GM19351 (cell line): ENCODE measurements at regions not wholly inside any gene's neighbourhood (a gene's known extent, or its start where the extent isn't known, plus 50 kb on each side); places are given as distances from the start of the nearest gene placed in this dataset.
"Not testable (repeated sequence)": the region's sequence is repeated elsewhere in the genome, so short reads cannot be mapped to it uniquely, and the experiment has no call there.

Experiments used
- ATAC-seq: cut with Tn5 transposase; IDR thresholded peaks from one replicate; pipeline ENCODE4 v1.9.1; 2021; ENCODE audit warnings: mild to moderate bottlenecking, moderate library complexity; ENCODE audit not compliant: unreplicated experiment

DNA sequence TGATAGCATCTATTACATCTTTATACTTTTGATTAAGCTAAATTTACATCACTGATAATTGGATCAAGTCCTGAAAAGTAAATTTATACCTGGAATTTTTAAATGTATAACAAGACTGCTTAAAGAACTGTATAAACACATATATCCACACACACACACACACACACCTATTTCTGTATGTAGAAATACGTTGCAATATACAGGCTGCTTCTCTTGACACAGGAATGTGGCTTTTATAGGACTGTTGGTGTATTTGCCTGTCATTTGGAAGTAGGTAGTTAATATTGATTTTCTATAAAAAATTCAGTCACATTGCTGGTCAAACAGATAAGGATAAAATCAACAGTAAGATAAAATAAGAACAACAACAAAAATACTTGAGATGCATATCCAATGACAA is 708.5 kb upstream of the RAG2 start:
- no peak for ATAC-seq

DNA sequence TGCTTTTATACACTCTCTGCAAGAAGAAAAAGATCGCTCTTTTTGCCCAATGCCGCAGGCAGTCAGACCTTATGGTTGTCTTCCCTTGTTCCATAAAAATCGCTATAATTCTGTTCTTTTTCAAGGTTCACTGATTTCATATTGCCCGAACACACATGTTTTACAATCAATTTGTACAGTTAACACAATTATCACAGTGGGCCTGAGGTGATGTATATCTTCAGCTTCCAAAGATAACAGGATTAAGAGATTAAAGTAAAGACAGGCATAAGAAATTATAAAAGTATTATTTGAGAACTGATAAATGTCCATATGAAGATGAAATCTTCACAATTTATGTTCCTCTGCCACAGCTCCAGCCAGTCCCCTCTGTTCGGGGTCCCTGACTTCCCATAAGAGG is 703.4 kb upstream of the RAG2 start:
- not testable (repeated sequence) for ATAC-seq

DNA sequence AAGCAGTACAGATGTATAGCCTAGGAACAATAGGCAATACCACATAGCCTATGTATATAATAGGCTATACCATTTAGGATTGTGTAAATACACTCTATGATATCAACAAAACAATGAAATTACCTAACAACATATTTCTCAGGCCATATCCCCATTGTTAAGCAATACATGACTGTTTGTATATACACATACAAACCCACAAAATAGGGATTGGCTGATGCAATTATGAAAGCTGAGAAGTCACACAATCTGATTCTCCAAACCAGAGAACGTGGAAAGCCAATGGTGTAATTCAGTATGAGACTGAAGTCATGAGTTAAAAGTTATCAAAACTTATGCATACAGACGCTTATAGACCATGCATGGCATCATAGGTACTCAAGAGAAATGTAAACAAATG is 700.1 kb upstream of the RAG2 start:
- ATAC-seq: no peak

DNA sequence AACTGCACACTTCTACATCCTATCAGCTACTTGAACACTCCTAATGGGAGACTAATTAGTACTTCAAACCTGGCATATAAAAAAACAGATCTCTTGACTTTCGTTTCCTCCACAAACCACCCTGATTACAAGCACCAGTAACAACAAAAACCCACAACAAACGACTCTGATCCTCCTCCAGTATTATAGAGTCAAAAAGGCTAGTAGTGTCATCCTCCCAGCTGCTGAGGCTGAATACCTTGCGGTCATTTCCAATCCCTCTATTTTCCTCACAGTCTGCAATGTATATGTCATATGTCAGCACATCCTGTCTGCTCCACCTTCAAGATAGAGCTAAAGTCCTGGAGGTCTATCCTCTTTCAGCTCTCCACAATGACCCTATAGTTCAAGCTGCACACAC is 688.9 kb upstream of the RAG2 start:
- ATAC-seq: no peak

DNA sequence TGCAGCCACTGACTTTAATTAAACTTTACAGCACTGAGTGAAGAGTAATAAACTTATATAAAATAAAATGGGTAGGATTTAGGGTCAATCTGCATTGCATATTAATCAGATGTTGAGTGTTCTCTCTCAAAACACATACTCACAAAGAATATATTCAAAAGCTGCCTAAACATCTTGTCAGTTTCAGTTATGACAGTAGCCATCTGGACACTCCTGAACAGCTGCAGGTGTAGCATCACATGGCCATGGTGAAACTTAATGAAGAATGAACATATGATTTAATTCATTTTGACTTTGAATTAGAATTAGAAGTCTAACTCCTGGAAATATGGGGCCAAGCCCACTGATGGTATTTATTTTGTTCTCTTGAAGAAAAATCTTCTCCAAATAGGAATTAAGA is 684.3 kb upstream of the RAG2 start:
- no peak for ATAC-seq

DNA sequence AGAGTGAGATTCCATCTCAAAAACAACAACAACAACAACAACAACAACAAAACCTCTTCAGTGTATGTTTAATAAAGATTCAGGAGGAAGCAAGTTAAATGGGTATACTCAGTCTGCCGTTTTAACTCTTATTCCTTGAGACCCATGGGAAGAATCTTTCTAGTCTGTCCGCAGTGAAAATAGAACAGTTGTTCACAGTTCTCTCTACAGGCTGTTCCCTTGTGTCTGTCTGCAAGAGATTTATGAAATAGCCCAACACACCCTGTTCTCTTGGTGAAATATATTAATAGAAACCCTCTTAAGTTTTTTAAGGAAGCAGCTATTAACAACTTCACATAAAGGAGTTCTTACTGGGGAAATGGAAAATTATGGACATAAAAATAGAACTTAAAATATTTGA is 682.2 kb upstream of the RAG2 start:
- ATAC-seq: no peak

DNA sequence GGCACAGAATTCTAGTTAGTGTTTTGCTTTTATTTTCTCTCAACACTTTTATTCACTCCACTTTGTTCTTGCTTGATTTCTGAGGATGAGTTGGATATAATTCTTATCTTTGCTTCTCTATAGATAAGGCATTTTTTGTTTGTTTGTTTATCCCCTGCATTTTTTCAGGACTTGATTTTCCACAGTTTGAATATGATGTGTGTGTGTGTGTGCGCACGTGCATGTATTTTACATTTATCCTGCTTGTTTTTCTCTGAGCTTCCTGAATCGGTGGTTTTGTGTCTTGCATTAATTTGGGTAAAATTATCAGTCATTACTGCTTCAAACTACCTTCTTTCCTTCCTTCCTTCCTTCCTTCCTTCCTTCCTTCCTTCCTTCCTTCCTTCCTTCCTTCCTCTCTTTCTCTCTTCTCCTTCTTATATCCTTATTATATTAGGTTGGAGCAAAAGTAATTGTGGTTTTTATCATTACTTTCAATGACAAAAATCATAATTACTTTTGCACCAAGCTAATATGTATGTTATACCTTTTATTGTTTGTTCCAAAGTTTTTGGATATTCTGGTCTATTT is 679.9 kb upstream of the RAG2 start:
- no peak for ATAC-seq

DNA sequence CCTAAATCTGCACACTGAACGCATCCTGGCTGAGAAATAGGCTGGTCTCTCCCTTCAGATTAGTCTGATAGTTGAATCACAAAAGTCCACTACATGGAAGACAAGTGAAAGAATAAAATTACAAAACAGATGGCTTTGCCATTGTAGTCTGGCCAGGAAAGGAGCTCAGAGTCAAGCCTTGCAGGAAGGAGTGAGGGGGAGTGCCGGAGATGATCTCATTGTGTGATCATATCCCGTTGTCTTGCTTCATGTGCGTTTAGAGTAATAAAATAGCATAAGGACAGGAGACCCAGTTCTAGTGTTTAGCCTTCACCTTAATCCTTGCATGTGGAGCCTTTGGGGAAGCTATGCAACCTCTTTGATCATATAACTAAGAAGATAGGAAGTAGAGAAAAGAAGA is 666.7 kb upstream of the RAG2 start:
- ATAC-seq: no peak

DNA sequence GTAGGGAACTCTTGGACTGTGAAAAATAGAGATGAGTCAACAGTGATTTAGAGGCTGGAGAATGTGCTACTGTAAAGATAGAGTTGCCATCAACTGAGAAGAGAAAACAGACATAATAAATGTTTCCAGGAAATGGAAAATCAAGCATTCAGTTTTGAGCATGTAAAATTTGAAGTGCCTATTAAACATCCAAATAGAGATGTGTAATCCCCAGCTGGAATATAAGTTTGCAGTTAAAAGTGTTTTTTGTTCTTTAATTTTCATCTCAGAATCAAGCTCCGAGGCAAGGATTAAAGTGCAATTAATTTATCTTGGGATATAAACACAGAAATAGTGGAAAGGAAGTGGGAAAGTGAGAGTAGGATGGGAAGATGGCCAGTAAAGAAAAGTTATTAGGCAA is 666.0 kb upstream of the RAG2 start:
- no peak for ATAC-seq

DNA sequence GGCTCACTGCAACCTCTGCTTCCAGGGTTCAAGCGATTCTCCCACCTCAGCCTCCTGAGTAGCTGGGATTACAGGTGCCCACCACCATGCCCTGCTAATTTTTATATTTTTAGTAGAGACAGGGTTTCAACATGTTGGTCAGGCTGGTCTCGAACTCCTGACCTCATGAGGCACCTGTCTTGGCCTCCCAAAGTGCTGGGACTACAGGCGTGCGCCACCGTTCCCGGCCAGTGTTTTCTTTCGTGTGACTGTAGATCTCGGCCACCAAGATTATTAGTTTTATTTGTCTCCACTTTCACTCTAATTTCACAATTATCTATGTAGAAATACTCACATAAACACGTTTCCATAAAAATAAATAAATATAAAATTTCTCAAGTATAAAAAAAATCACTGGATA is 665.4 kb upstream of the RAG2 start:
- ATAC-seq: not testable (repeated sequence)

DNA sequence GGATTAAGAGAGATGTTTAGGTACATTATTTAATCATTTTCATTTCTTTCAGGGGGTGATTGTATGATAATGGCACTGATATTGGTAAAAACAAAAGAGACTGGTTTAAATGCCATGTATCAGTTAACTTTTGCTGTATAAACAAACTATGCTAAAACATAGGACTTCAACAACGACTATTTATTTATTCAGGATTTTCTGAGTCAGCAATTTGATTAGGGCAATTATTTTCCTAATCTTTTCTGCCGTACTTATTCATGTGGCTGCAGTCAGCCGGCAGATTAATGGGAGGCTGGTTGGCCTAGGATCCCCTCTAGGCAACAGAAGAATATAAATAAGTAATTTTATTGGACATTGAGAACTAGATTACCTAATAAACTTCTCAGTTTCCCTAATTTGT is 661.7 kb upstream of the RAG2 start:
- ATAC-seq: no peak

DNA sequence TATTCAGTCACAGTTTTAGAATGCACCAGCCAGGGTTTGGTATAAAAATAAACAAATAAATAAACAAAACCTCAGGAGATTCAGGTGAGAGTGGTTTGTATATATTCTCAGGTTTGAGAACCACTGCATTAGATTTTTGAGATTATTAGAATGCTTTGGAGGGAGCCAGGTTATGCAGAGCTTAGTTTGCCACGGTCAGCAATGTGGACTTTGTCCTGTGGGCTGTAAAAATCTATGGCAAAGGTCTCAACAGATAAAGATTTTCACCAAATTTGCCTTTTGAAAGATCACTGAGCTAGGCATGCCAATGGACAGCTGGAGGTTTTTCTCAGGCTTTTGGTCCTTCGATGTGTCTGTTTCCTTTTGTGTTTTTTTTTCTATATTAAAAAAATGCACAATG is 650.1 kb upstream of the RAG2 start:
- ATAC-seq: no peak

DNA sequence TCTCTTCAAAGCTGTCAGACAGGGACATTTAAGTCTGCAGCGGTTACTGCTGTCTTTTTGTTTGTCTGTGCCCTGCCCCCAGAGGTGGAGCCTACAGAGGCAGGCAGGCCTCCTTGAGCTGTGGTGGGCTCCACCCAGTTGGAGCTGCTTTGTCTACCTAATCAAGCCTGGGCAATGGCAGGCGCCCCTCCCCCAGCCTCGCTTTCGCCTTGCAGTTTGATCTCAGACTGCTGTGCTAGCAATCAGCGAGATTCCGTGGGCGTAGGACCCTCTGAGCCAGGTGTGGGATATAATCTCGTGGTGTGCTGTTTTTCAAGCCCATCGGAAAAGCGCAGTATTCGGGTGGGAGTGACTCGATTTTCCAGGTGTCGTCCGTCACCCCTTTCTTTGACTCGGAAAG is 648.1 kb upstream of the RAG2 start:
- not testable (repeated sequence) for ATAC-seq

DNA sequence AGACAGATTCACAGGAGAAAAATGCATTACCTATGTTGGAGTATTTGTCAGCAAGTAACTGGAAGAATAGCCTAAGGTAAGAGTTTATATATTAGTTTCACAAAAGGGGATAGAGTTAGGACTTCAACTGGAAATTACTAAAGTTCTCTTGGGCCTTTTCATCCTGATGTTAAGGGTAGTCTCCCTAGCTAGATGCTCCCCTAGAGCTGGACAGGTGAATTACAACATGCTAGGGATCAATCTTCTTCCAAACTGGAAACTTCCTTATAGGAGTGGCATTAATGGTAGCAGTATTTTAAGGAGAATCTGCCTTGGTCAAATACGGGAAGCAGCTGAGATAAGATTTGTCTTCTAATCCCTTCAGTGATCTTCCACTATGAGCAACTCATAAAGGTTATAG is 632.8 kb upstream of the RAG2 start:
- ATAC-seq: no peak

DNA sequence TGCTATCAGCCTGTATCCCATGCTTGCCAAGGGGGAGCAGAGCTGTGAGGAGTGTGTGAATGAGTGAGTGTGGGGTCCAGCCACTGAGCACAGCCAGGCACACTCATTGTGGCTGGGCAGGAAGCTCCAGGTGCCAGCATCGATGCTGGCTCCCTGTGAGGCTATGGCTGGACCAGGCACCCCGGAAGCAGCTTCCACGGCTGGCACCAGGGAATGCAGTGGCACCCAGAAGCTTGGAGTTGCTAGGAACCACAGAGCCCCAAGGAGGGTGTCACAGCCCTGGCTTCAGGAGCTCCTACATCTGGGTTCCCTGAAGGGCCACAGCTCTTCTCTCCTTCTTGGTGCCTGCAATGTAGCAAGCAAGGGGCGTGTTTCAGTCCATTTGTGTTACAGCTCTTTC is 625.9 kb upstream of the RAG2 start:
- no peak for ATAC-seq

DNA sequence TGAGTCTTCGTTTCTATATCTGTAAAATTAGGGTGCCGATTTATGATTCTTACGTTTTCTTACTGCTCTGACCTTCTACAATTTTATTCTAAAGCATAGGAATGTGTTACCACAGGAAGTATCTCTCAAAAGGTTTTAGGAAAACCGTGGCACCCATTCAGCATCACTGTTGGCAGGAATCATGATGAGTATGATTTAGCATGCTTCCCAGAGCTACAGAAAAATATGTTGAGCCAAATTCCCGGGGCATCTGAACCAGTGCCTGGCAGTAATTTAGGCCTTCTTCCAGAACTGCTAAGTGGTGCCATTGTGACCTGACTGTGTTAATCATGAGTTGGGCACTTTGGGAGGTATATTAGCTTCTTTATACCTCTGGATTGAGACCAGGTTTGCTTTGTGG is 605.0 kb upstream of the RAG2 start:
- ATAC-seq: no peak

DNA sequence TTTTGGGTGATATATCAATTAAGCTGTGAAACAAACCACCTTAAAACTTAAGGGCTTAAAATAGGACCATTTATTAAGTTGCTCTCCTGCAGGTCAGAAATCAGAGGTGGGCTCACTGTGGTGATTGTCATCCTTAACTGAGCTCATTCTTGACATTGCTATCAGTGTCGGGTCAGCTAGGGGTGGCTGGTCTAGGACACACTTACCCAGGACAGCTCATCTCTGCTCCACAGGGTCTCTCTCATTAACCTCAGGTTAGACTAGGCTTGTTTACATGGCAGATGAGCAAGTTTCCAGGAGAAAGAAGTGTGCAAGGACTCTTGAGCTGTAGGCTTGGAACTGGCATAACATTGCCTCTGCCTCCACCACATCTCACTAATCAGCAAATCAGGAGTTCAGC is 601.0 kb upstream of the RAG2 start:
- ATAC-seq: no peak

DNA sequence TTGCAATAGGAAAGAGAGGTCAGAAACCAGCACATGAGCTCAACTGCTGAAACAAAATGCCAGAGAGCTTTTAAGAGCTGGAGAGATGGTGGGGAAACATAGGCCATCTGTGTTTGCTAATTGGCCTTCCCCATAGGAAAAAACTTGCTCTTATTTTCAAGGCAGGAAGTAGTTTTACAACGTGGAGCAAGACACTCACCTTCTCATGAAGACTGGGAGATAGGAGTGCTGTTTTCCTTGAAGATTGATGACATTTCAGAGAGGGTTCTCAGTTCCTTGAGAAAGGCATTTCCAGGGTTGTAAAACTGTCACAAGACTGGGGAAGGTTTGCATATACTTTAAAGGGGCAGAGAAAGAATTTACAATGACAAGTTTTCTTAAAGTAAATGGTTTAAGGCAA is 586.3 kb upstream of the RAG2 start:
- ATAC-seq: no peak

DNA sequence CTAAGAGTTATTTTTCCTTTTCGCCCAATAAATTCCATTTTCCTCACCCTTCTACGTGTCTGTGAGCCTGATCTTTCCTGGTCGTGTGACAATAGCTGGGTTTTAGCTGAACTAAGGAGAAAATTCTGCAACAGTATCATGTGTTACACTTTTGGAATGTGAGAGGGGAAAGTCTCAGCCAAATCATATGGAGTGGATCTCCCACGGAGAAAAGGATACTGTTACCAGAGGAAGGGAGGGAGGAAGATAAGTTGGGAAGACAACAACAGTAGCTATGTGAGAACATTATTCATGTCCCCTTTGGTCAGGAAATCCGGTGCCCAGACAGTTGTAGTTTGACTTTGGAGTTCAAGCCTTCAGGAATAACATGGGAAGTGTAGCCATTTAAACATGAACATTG is 584.0 kb upstream of the RAG2 start:
- no peak for ATAC-seq

DNA sequence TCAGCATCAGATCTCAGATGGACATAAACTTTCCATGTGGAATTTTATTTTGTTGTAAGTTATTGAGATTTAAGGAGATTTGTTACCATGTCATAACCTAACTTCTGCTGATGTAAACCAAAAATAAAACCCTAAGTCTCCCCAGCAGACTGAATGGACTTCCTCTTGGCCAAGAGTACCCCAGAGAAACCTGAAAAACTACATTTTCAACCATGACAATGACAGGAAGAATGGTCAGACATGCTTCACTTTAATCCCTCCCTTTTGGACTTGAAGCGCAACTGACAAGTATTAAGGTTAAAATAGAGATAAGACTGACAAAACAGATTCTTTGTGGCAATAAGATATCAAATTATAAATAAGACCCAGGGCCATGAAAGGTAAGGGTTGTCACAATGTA is 579.7 kb upstream of the RAG2 start:
- ATAC-seq: no peak

DNA sequence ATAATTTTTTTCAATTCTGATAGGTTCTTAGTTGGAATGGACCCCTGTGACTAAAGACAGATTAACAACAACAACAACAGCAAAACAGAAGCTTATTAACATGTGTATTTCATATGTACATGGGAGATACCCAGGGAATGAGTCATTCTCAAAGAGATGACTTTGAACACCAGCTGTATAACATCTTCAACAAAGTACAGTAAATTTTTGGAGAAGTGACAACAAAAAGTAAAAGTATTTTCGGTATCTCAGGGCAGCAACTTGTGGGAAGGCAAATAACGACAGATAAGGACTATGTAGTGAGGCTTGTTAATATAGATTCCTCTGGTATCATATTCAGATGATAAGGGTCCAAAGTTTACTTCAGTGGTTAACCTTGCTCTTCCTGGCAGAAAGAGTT is 573.4 kb upstream of the RAG2 start:
- no peak for ATAC-seq

DNA sequence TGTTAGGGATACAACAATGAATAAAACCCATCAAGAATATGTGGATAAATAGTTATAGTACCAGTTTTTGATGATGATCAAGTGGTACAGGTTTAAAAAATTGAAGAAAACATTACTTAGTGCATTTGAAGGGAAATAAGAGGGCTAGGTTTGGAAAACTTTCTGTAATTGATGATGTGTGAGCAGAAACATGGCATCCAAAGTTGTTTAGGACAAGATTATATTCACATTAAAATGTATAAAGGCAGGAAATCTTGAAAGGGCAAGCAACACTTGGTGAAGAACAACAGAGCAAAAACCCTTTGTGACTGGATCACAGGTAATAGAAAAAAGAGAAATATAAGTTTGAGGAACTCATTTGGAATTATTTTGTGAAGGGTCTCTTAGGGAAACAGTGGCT is 572.3 kb upstream of the RAG2 start:
- ATAC-seq: no peak

DNA sequence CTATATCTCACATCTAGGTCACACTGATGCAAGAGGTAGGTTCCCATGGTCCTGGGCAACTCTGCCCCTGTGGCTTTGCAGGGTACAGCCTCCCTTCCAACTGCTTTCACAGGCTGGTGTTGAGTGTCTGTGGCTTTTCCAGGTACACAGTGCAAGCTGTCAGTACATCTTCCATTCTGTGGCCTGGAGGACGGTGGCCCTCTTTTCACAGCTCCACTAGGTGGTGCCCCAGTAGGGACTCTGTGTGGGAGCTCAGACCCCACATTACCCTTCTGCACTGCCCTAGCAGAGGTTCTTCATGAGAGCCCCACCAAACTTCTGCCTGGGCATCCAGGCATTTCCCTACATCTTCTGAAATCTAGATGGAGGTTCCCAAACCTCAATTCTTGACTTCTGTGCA is 547.4 kb upstream of the RAG2 start:
- not testable (repeated sequence) for ATAC-seq

DNA sequence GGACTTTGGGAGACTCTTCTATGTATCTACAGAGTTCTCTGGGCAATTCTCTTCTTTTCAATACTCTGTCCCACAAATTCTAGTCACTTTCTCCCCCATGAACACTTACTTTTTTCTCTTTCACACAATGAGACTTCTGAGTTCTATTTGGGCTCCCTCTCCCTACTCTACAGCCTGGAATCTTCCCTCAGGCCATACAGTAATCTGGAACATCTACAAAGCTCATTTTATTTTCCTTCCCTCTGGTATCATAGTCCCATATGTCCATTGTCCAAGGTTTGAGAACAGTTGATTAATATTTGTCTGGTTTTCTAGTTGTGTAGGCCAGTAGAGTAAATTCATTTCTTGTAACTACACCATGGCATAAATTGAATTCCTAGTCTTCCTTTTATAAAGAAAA is 544.6 kb upstream of the RAG2 start:
- ATAC-seq: no peak
